ENCODE measurements at regions not wholly inside any gene's neighbourhood (a gene's known extent, or its start where the extent isn't known, plus 50 kb on each side); places are given as distances from the start of the nearest gene placed in this dataset.

GRCh38 chr5:2201011-2201410, 318.3 kb upstream of the IRX4 start:
- Mint-ChIP-seq H3K4me3 (no peak overlapping the region), H3K27me3 (no peaks in the 10 kb centered on the region)

GRCh38 chr5:2200261-2200950, 317.7 kb upstream of the IRX4 start:
- no peaks in the 10 kb centered on the region for H3K36me3 Mint-ChIP-seq
- no peak overlapping the region for H3K27ac Mint-ChIP-seq
- H3K9me3 Mint-ChIP-seq, result peaks cover 5 to 9% (median 8%) of the 10 kb centered on the region in 3 donors
- H3K4me1 Mint-ChIP-seq, result no peaks in the 10 kb centered on the region
- H3K4me3 Mint-ChIP-seq, result no peak overlapping the region
- no peaks in the 10 kb centered on the region for H3K27me3 Mint-ChIP-seq

More at GRCh38 chr5:2201011-2201410, 318.3 kb upstream of the IRX4 start:
- no peak overlapping the region for H3K27ac Mint-ChIP-seq
- no peaks in the 10 kb centered on the region for H3K4me1 Mint-ChIP-seq
- H3K36me3 Mint-ChIP-seq, result no peaks in the 10 kb centered on the region
- peaks cover 4 to 9% (median 5%) of the 10 kb centered on the region in 3 donors for H3K9me3 Mint-ChIP-seq

- Mint-ChIP-seq H3K4me3 (no peak overlapping the region), H3K27ac (no peak overlapping the region), H3K36me3 (no peaks in the 10 kb centered on the region), H3K4me1 (no peaks in the 10 kb centered on the region), H3K9me3 (peaks cover 6 to 8% (median 7%) of the 10 kb centered on the region in 3 donors), H3K27me3 (no peaks in the 10 kb centered on the region)
Measured at GRCh38 chr5:2199697-2200096, 317.0 kb upstream of the IRX4 start.

- Mint-ChIP-seq H3K27ac (no peak overlapping the region), H3K9me3 (peaks cover 0 to 11% (median 9%) of the 10 kb centered on the region in 3 donors), H3K4me3 (no peak overlapping the region), H3K27me3 (no peaks in the 10 kb centered on the region), H3K4me1 (no peaks in the 10 kb centered on the region), H3K36me3 (no peaks in the 10 kb centered on the region)
Measured at GRCh38 chr5:2196989-2197619, 314.4 kb upstream of the IRX4 start.

GRCh38 chr5:2196416-2196815, 313.7 kb upstream of the IRX4 start:
- Mint-ChIP-seq H3K36me3 (no peaks in the 10 kb centered on the region), H3K4me3 (no peak overlapping the region), H3K4me1 (no peaks in the 10 kb centered on the region), H3K9me3 (peaks cover 0 to 11% (median 9%) of the 10 kb centered on the region in 3 donors), H3K27me3 (no peaks in the 10 kb centered on the region), H3K27ac (no peak overlapping the region)

GRCh38 chr5:2194949-2195348, 312.2 kb upstream of the IRX4 start:
- no peaks in the 10 kb centered on the region for H3K36me3 Mint-ChIP-seq
- H3K27ac Mint-ChIP-seq, result no peak overlapping the region

GRCh38 chr5:2194236-2194555, 311.5 kb upstream of the IRX4 start:
- H3K4me3 Mint-ChIP-seq, result no peak overlapping the region
- peaks cover 0 to 11% (median 9%) of the 10 kb centered on the region in 3 donors for H3K9me3 Mint-ChIP-seq
- H3K27me3 Mint-ChIP-seq, result no peaks in the 10 kb centered on the region
- no peaks in the 10 kb centered on the region for H3K4me1 Mint-ChIP-seq
- H3K27ac Mint-ChIP-seq, result no peak overlapping the region
- no peaks in the 10 kb centered on the region for H3K36me3 Mint-ChIP-seq

More at GRCh38 chr5:2194949-2195348, 312.2 kb upstream of the IRX4 start:
- Mint-ChIP-seq H3K4me3 (no peak overlapping the region), H3K9me3 (peaks cover 0 to 11% (median 9%) of the 10 kb centered on the region in 3 donors), H3K27me3 (no peaks in the 10 kb centered on the region), H3K4me1 (no peaks in the 10 kb centered on the region)

- Mint-ChIP-seq H3K4me3 (no peak overlapping the region), H3K27me3 (no peaks in the 10 kb centered on the region), H3K9me3 (peaks cover 0 to 11% (median 9%) of the 10 kb centered on the region in 3 donors), H3K36me3 (no peaks in the 10 kb centered on the region), H3K4me1 (no peaks in the 10 kb centered on the region), H3K27ac (no peak overlapping the region)
Measured at GRCh38 chr5:2193542-2194235, 311.0 kb upstream of the IRX4 start.

GRCh38 chr5:2193142-2193541, 310.4 kb upstream of the IRX4 start:
- H3K36me3 Mint-ChIP-seq, result no peaks in the 10 kb centered on the region
- no peak overlapping the region for H3K27ac Mint-ChIP-seq
- no peaks in the 10 kb centered on the region for H3K4me1 Mint-ChIP-seq
- peaks cover 0 to 11% (median 9%) of the 10 kb centered on the region in 3 donors for H3K9me3 Mint-ChIP-seq
- no peak overlapping the region for H3K4me3 Mint-ChIP-seq
- no peaks in the 10 kb centered on the region for H3K27me3 Mint-ChIP-seq

- no peak overlapping the region for H3K4me3 Mint-ChIP-seq
- no peaks in the 10 kb centered on the region for H3K4me1 Mint-ChIP-seq
- peaks cover 0 to 11% (median 11%) of the 10 kb centered on the region in 3 donors for H3K9me3 Mint-ChIP-seq
- no peaks in the 10 kb centered on the region for H3K36me3 Mint-ChIP-seq
- no peaks in the 10 kb centered on the region for H3K27me3 Mint-ChIP-seq
- H3K27ac Mint-ChIP-seq, result no peak overlapping the region
Measured at GRCh38 chr5:2192496-2192895, 309.8 kb upstream of the IRX4 start.

- Mint-ChIP-seq H3K4me1 (no peaks in the 10 kb centered on the region), H3K36me3 (no peaks in the 10 kb centered on the region), H3K27me3 (peaks cover 2% of the 10 kb centered on the region), H3K9me3 (peaks cover 0 to 11% (median 8%) of the 10 kb centered on the region in 3 donors), H3K4me3 (no peak overlapping the region), H3K27ac (no peak overlapping the region)
Measured at GRCh38 chr5:2191972-2192371, 309.2 kb upstream of the IRX4 start.

- Mint-ChIP-seq H3K36me3 (no peaks in the 10 kb centered on the region), H3K4me1 (no peaks in the 10 kb centered on the region), H3K27me3 (peaks cover 2% of the 10 kb centered on the region), H3K4me3 (no peak overlapping the region), H3K27ac (no peak overlapping the region), H3K9me3 (peaks cover 0 to 6% (median 5%) of the 10 kb centered on the region in 3 donors)
Measured at GRCh38 chr5:2190549-2190948, 307.8 kb upstream of the IRX4 start.

- Mint-ChIP-seq H3K27me3 (peaks cover 2% of the 10 kb centered on the region), H3K27ac (no peak overlapping the region), H3K4me3 (no peak overlapping the region), H3K9me3 (peaks cover 0 to 5% (median 0%) of the 10 kb centered on the region in 3 donors), H3K36me3 (no peaks in the 10 kb centered on the region), H3K4me1 (no peaks in the 10 kb centered on the region)
Measured at GRCh38 chr5:2188661-2189060, 305.9 kb upstream of the IRX4 start.

- no peak overlapping the region for H3K27ac Mint-ChIP-seq
- H3K4me3 Mint-ChIP-seq, result no peak overlapping the region
- peaks cover 0 to 2% (median 0%) of the 10 kb centered on the region in 3 donors for H3K9me3 Mint-ChIP-seq
- H3K27me3 Mint-ChIP-seq, result peaks cover 2% of the 10 kb centered on the region
- H3K4me1 Mint-ChIP-seq, result no peaks in the 10 kb centered on the region
- no peaks in the 10 kb centered on the region for H3K36me3 Mint-ChIP-seq
Measured at GRCh38 chr5:2188137-2188536, 305.4 kb upstream of the IRX4 start.

- no peak overlapping the region for H3K4me3 Mint-ChIP-seq
- H3K4me1 Mint-ChIP-seq, result no peaks in the 10 kb centered on the region
- H3K27ac Mint-ChIP-seq, result no peak overlapping the region
- H3K36me3 Mint-ChIP-seq, result no peaks in the 10 kb centered on the region
- H3K27me3 Mint-ChIP-seq, result peaks cover 2% of the 10 kb centered on the region
- H3K9me3 Mint-ChIP-seq, result peaks cover 0 to 2% (median 0%) of the 10 kb centered on the region in 3 donors
Measured at GRCh38 chr5:2187687-2188086, 305.0 kb upstream of the IRX4 start.

All from IgD-negative memory B cell (primary cell).